Prostate gland (tissue), 2 donors: ENCODE measurements at regions not wholly inside any gene's neighbourhood (a gene's known extent, or its start where the extent isn't known, plus 50 kb on each side); places are given as distances from the start of the nearest gene placed in this dataset.

Source experiments
- DNase-seq: peaks from one replicate; pipeline ENCODE4 v3.0.0-alpha.2; 2019; ENCODE audit warnings: low spot score
- H3K27ac ChIP-seq, 2 donors: fragments of 200-600 bp; sonication (generic); 2 replicates each; pipeline ENCODE4 v1.5.1; 2017 to 2019
- H3K27me3 ChIP-seq: fragments of 200-600 bp; sonication (generic); replicated peaks from 2 replicates; pipeline ENCODE4 v1.5.1; 2019; ENCODE audit not compliant: insufficient read depth
- H3K36me3 ChIP-seq, 2 donors: fragments of 200-600 bp; sonication (generic); 1 replicate in 1 of 2; 2 replicates in 1 of 2; pipeline versions ENCODE4 v1.5.1 to v1.8.1; 2017 to 2019
- H3K4me1 ChIP-seq: fragments of 200-600 bp; sonication (generic); replicated peaks from 2 replicates; pipeline ENCODE4 v1.5.1; 2019
- H3K4me3 ChIP-seq, 2 donors: fragments of 200-600 bp; sonication (generic); 2 replicates each; pipeline ENCODE4 v1.5.1; 2017 to 2019
- H3K9me3 ChIP-seq: fragments of 200-600 bp; sonication (generic); 2 replicates; pipeline ENCODE4 v1.5.1; 2017
- POLR2A ChIP-seq: fragments of 450-650 bp; IDR thresholded peaks from one replicate; pipeline ENCODE4 v1.6.1; 2016; ENCODE audit warnings: antibody characterized with exemption, mild to moderate bottlenecking
- POLR2AphosphoS5 ChIP-seq: sonication (generic); formaldehyde crosslinking; IDR thresholded peaks from one replicate; pipeline ENCODE4 v1.6.1; 2017; ENCODE audit warnings: antibody characterized with exemption
- WGBS: methylation state at CpG from one replicate; pipeline ENCODE4 v1.1.5; 2018; 5-methylcytosine and 5-hydroxymethylcytosine counted together
- intact Hi-C: fragments of 100-400 bp; cut with DNase I; formaldehyde crosslinking; loops from one replicate; pipeline ENCODE4 v1.14.2; 2022
- TF ChIP-seq, protein P1 (sequence below), 4 experiments: fragments of 200-600 bp in 2 of 4; fragments of 450-650 bp in 2 of 4; sonication (generic) in 2 of 4; IDR thresholded peaks; 1 replicate in 3 of 4; 2 replicates in 1 of 4; pipeline ENCODE4 v1.5.1; 2016 to 2019; ENCODE audit warnings: antibody characterized with exemption in 4 of 4, mild to moderate bottlenecking in 2 of 4, moderate library complexity in 2 of 4

DNA sequence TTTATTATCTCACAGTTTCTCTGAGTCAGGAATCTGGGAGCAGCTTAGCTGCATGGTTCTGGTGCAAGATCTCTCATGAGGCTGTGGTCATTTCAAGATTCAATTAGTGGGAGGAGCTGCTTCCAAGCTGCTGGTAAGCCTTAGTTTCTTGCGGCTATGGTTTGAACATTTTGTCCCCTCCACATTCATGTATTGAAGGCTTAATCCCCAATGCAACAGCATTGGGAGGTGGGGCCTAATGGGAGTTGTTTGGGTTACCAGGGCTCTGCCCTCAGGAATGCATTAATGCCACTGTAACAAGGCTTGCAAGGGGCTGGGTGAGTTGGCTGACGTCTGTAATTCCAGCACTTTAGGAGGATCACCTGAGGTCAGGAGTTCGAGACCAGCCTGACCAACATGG lies 272.9 kb downstream of the UTP18 start:
- TF ChIP-seq POLR2AphosphoS5 (no peak), POLR2A (no peak)
- TF ChIP-seq, protein P1, sequence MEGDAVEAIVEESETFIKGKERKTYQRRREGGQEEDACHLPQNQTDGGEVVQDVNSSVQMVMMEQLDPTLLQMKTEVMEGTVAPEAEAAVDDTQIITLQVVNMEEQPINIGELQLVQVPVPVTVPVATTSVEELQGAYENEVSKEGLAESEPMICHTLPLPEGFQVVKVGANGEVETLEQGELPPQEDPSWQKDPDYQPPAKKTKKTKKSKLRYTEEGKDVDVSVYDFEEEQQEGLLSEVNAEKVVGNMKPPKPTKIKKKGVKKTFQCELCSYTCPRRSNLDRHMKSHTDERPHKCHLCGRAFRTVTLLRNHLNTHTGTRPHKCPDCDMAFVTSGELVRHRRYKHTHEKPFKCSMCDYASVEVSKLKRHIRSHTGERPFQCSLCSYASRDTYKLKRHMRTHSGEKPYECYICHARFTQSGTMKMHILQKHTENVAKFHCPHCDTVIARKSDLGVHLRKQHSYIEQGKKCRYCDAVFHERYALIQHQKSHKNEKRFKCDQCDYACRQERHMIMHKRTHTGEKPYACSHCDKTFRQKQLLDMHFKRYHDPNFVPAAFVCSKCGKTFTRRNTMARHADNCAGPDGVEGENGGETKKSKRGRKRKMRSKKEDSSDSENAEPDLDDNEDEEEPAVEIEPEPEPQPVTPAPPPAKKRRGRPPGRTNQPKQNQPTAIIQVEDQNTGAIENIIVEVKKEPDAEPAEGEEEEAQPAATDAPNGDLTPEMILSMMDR (IDR thresholded peaks at IDR 0.05) = no peak
- DNase-seq = no peak
- H3K9me3 ChIP-seq = no peaks in the 10 kb centered on the region
- no peak overlapping the region for H3K4me3 ChIP-seq
- WGBS = 88% methylated on average over 3 of the region's 3 CpGs
- no peaks in the 10 kb centered on the region for H3K36me3 ChIP-seq
- no peak overlapping the region for H3K27ac ChIP-seq
- H3K27me3 ChIP-seq = no peaks in the 10 kb centered on the region
- H3K4me1 ChIP-seq = no peaks in the 10 kb centered on the region
- intact Hi-C loops = loop anchor here (10.0 kb wide), 2 partner anchors 68 to 208 kb away; no protein-coding TSS in a partner anchor

DNA sequence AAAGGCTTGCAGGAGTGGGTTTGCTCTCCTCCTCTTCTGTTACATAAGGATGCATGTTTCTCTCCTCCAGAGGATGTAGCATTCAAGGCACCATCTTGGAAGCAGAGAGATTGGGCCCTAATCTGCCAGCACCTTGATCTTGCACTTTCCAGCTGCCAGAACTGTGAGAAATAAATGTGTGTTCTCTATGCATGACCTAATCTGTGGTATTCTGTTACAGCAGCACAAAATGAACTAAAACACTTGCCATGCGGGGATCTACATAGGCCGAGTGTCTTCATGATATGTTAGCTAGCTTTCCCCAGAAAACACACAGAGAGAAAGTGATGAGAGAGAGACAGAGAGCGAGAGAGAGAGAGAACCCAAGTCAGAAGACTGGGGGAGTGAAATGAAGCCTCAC lies 273.5 kb downstream of the UTP18 start:
- no peaks in the 10 kb centered on the region for H3K9me3 ChIP-seq
- no peaks in the 10 kb centered on the region for H3K27me3 ChIP-seq
- intact Hi-C loops = loop anchor here (10.0 kb wide), 2 partner anchors 69 to 209 kb away; no protein-coding TSS in a partner anchor
- H3K36me3 ChIP-seq = no peaks in the 10 kb centered on the region
- H3K4me1 ChIP-seq = no peaks in the 10 kb centered on the region
- no peak overlapping the region for H3K27ac ChIP-seq
- no peak overlapping the region for H3K4me3 ChIP-seq
- DNase-seq = no peak
- no peak for TF ChIP-seq POLR2A
- TF ChIP-seq, protein P1 (IDR thresholded peaks at IDR 0.05) = no peak
- TF ChIP-seq POLR2AphosphoS5 = no peak
- WGBS = 87% methylated on average over 3 of the region's 3 CpGs

DNA sequence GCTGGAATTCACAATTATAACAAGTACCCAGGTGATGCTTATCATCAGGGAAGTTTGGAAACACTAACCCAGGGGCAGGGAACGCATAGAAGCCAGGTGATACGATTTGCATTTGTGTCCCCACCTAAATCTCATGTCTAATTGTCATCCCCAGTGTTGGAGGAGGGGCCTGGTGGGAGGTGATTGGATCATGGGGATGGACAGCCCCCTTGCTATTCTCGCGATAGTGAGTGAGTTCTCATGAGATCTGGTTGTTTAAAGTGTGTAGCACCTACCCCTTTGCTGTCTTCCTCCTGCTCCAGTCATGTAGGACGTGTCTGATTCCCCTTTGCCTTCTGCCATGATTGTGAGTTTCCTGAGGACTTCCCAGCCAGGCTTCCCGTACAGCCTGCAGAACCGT lies 276.3 kb downstream of the UTP18 start:
- no peak for DNase-seq
- H3K4me3 ChIP-seq = no peak overlapping the region
- TF ChIP-seq POLR2A = no peak
- no peak for TF ChIP-seq POLR2AphosphoS5
- TF ChIP-seq, protein P1 (IDR thresholded peaks at IDR 0.05) = no peak
- no peak overlapping the region for H3K27ac ChIP-seq
- intact Hi-C loops = loop anchor here (5.0 to 10.0 kb wide), 3 partner anchors 72 to 212 kb away; no protein-coding TSS in a partner anchor
- no peaks in the 10 kb centered on the region for H3K4me1 ChIP-seq
- H3K9me3 ChIP-seq = no peaks in the 10 kb centered on the region
- no peaks in the 10 kb centered on the region for H3K36me3 ChIP-seq
- H3K27me3 ChIP-seq = no peaks in the 10 kb centered on the region
- WGBS = 84% methylated on average over 7 of the region's 7 CpGs

DNA sequence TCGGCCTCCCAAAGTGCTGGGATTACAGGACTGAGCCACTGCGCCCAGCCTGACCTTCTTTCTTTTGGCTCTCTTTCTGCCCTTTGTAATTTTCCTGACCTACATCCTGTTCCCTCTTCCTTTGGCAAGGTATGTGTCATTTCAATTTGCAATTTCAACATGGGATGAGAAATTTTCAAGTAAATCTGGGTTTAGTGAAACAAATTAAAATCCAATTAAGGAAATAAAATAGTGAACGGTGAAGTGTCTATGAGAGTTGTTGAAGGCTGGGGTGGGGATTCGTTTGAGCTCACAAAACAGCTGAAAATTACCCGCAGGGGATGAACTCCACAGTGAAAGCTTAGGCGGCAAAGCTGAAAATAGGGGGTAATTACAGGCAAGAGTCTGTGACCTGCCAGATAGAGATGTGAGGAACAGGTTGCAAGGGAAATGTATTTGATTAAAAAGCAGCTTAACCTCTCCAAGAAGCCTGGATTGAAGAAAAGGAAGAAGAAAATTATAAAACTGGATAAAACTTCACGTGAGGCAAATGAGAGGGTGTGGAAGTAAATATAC lies 277.7 kb downstream of the UTP18 start:
- no peak for DNase-seq
- WGBS = 80% methylated on average over 7 of the region's 7 CpGs
- intact Hi-C loops = loop anchor here (5.0 to 10.0 kb wide), 3 partner anchors 73 to 213 kb away; no protein-coding TSS in a partner anchor

More for the DNA sequence above, 277.7 kb downstream of the UTP18 start:
- no peak overlapping the region for H3K4me3 ChIP-seq
- no peak overlapping the region for H3K27ac ChIP-seq
- TF ChIP-seq POLR2AphosphoS5 (no peak), POLR2A (no peak)
- TF ChIP-seq, protein P1 (IDR thresholded peaks at IDR 0.05) = no peak
- H3K4me1 ChIP-seq = no peaks in the 10 kb centered on the region
- H3K27me3 ChIP-seq = no peaks in the 10 kb centered on the region
- no peaks in the 10 kb centered on the region for H3K36me3 ChIP-seq
- H3K9me3 ChIP-seq = no peaks in the 10 kb centered on the region
